ENCODE measurements at regions not wholly inside any gene's neighbourhood (a gene's known extent, or its start where the extent isn't known, plus 50 kb on each side); places are given as distances from the start of the nearest gene placed in this dataset.

GRCh38 chr12:73421832-73422231 lies 1115.8 kb upstream of the ATXN7L3B start:
- TF ChIP-seq CTCF (IDR thresholded peaks at IDR 0.05): no peak
- no peak for TF ChIP-seq ZFX (IDR thresholded peaks at IDR 0.05; ENCODE audit: borderline replicate concordance)
